LoVo (cell line): ENCODE measurements at regions not wholly inside any gene's neighbourhood (a gene's known extent, or its start where the extent isn't known, plus 50 kb on each side); places are given as distances from the start of the nearest gene placed in this dataset.
"Not testable (repeated sequence)": the region's sequence is repeated elsewhere in the genome, so short reads cannot be mapped to it uniquely, and the experiment has no call there.

Experiments used
- DNase-seq: peaks from one replicate; pipeline ENCODE4 v3.0.0-alpha.2; 2016; ENCODE audit warnings: low spot score

GRCh38 chr16:85517563-85518179 is 95.5 kb upstream of the GSE1 start:
- no peak for DNase-seq

- no peak for DNase-seq
Measured at GRCh38 chr16:85518398-85519049, 94.6 kb upstream of the GSE1 start.

DNA sequence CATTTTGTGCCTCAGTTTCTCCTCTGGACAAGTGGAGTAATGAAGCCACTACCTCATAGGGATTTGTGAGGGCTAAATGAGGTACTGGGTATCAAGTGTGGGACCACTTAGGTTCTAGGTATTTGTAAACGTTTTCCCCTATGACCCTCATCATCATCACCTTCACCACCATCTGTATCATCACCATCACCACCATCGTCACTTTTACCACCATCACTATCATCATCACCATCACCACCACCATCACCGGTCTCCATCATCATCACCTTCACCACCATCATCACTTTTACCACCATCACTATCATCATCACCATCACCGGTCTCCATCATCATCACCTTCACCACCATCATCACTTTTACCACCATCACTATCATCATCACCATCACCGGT is 94.1 kb upstream of the GSE1 start:
- not testable (repeated sequence) for DNase-seq

GRCh38 chr16:85519540-85520231 is 93.4 kb upstream of the GSE1 start:
- DNase-seq = no peak

DNA sequence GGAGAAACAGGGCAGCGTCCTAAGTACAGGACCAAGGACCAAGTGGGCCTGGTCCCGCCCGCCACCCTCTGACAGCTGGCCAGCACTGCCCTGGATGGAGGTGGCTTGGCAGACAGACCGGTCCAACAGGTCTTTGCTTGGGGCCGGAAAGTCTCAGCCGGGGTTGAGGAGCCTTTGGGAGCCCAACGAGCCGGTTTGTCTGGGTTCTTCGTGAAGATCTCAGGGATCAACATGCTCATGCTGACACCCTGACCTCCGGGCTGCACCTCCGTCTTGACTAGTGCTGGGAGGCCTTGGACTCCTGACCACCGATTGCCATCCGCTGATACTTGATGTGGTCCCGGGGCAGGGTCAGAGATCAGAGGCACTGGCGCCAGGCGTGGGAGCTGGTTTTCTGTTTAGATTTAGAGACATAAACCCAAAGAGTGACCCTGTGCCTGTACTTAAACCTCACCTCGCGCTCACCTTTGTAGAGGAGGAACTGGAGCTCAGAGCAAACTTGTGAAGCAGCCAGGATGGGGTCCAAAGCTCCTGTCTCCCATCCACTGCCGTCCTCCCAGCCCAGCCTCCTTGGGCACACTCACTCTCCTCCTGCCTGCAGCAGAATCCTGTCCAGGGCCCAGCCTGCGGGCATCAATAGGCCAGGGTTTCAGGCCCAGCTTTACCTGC is 92.1 kb upstream of the GSE1 start:
- DNase-seq = peak; percentile 5

GRCh38 chr16:85521552-85522307 is 91.4 kb upstream of the GSE1 start:
- no peak for DNase-seq

DNA sequence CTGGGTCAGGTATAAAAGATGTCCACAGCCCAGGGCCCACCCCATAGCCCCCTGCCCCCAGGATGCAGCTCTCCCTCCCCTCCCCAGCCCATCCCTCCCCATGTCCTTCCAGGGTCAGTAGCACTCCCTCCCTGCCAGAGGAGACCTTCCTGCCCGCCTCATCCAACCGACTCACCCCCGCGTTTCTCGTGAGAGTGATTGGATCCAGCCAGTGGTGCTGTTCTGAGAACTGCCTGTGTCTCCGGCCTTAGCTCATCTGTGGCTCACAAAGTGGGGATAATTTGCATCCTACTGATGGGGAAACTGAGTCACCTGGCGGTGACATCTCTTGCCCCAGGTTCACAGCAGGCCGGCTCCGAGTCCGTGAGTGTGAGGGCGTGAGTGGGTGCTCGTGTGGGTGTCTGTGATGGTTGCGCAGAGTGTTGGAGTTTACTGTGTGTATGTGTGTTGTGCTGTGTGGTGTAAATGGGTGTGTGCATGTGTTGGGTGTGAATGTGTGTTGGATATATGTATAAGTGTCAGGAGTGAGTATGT is 90.7 kb upstream of the GSE1 start:
- no peak for DNase-seq

- DNase-seq = no peak
Measured at GRCh38 chr16:85522842-85523601, 90.1 kb upstream of the GSE1 start.

GRCh38 chr16:85523602-85524364 is 89.3 kb upstream of the GSE1 start:
- DNase-seq = no peak

- DNase-seq = no peak
Measured at GRCh38 chr16:85524365-85524629, 88.8 kb upstream of the GSE1 start.

- DNase-seq = no peak
Measured at GRCh38 chr16:85524630-85525419, 88.3 kb upstream of the GSE1 start.

- no peak for DNase-seq
Measured at GRCh38 chr16:85525420-85526184, 87.5 kb upstream of the GSE1 start.

- no peak for DNase-seq
Measured at GRCh38 chr16:85526185-85526974, 86.7 kb upstream of the GSE1 start.

DNA sequence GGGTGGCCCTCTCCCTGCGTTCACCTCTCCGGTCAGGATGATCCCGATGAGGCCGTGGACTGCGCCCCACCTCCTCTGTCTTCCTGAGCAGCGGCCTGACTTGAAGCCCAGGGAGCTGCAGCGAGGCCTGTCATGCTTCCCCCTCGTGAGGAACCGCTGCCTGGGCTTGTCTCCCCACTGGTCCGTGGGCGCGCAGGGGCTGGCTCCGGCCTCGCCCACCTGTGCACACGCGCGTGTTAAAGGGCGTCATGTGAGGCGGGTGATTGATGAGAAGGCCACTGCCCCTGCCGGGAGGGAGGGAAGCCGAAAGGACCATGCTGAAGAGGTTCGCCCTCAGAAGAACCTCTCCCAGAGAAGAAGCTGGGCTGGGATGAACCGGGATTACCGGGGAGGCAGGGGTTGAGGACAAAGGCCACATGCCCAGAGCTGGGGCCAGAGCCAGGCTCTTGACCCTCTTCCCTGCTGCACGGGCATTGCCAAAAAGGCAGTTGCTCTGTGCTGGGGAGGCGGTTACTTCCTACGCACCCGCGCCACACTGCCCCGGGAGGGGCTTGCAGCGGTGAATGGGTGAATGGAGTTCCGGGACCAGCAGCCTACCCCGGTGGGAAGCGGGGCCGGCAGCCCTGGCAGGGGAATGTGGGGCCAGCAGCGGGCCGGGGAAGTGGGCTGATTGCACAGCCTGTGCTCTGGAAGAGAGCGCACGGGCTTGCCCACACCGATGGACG is 85.9 kb upstream of the GSE1 start:
- DNase-seq = no peak

GRCh38 chr16:85527767-85528297 is 85.3 kb upstream of the GSE1 start:
- DNase-seq = no peak

- DNase-seq = no peak
Measured at GRCh38 chr16:85528528-85529387, 84.4 kb upstream of the GSE1 start.
